Stimulated activated CD8-positive, alpha-beta memory T cell treated with anti-CD3 and anti-CD28 coated beads, Interleukin-7, amount 100 ng/mL, for 1 hour (primary cell): ENCODE measurements at regions not wholly inside any gene's neighbourhood (a gene's known extent, or its start where the extent isn't known, plus 50 kb on each side); places are given as distances from the start of the nearest gene placed in this dataset.

Experiments
- DNase-seq, 2 donors: peaks; one replicate each; pipeline ENCODE4 v3.0.0-alpha.2; 2020; ENCODE audit warnings: low read depth in 2 of 2

- no peak for DNase-seq
These were observed 240.1 kb downstream of the HGF start for GRCh38 chr7:81529785-81530184.

- DNase-seq, result no peak
These were observed 242.2 kb downstream of the HGF start for GRCh38 chr7:81527651-81528050.

- no peak for DNase-seq
These were observed 242.9 kb downstream of the HGF start for GRCh38 chr7:81526971-81527370.

- no peak for DNase-seq
These were observed 244.0 kb downstream of the HGF start for GRCh38 chr7:81525841-81526240.

- no peak for DNase-seq
These were observed 250.0 kb downstream of the HGF start for GRCh38 chr7:81519886-81520285.

- no peak for DNase-seq
These were observed 252.9 kb downstream of the HGF start for GRCh38 chr7:81516898-81517297.

- DNase-seq, result no peak
These were observed 254.8 kb downstream of the HGF start for GRCh38 chr7:81515009-81515408.

- no peak for DNase-seq
These were observed 255.3 kb downstream of the HGF start for GRCh38 chr7:81514546-81514945.

GRCh38 chr7:81510122-81510521 lies 259.7 kb downstream of the HGF start:
- DNase-seq, result no peak

- DNase-seq, result no peak
These were observed 262.6 kb downstream of the HGF start for GRCh38 chr7:81507221-81507620.

- DNase-seq, result no peak
These were observed 263.2 kb downstream of the HGF start for GRCh38 chr7:81506609-81507008.

- no peak for DNase-seq
These were observed 266.1 kb downstream of the HGF start for GRCh38 chr7:81503771-81504170.

GRCh38 chr7:81503336-81503735 lies 266.5 kb downstream of the HGF start:
- no peak for DNase-seq

GRCh38 chr7:81501220-81501619 lies 268.6 kb downstream of the HGF start:
- no peak for DNase-seq

GRCh38 chr7:81500631-81501030 lies 269.2 kb downstream of the HGF start:
- DNase-seq, result no peak

GRCh38 chr7:81499262-81500116 lies 270.4 kb downstream of the HGF start:
- no peak for DNase-seq

GRCh38 chr7:81498176-81498575 lies 271.7 kb downstream of the HGF start:
- no peak for DNase-seq

- no peak for DNase-seq
These were observed 276.9 kb downstream of the HGF start for GRCh38 chr7:81492910-81493309.

- DNase-seq, result no peak
These were observed 277.6 kb downstream of the HGF start for GRCh38 chr7:81492240-81492639.

GRCh38 chr7:81491573-81491972 lies 278.3 kb downstream of the HGF start:
- DNase-seq, result no peak

GRCh38 chr7:81488210-81488609 lies 281.6 kb downstream of the HGF start:
- DNase-seq, result no peak

GRCh38 chr7:81487516-81487915 lies 282.3 kb downstream of the HGF start:
- no peak for DNase-seq

- no peak for DNase-seq
These were observed 285.6 kb downstream of the HGF start for GRCh38 chr7:81484261-81484660.
